Fibroblast of lung (primary cell): ENCODE measurements at regions not wholly inside any gene's neighbourhood (a gene's known extent, or its start where the extent isn't known, plus 50 kb on each side); places are given as distances from the start of the nearest gene placed in this dataset.

Experiments
- EZH2 ChIP-seq: IDR thresholded peaks from 2 replicates; pipeline ENCODE4 v1.5.1; 2012; ENCODE audit warnings: low read length, control low read depth, mild to moderate bottlenecking; ENCODE audit errors: missing control alignments
- TF ChIP-seq, protein P1 (sequence below), 2 donors: IDR thresholded peaks in 1 of 2; conservative IDR thresholded peaks in 1 of 2; 1 replicate in 1 of 2; 2 replicates in 1 of 2; pipeline ENCODE4 v1.5.1; 2011 to 2012; ENCODE audit warnings: low read length in 2 of 2, control low read depth in 1 of 2, inconsistent platforms in 1 of 2, low read depth in 1 of 2, mild to moderate bottlenecking in 1 of 2

DNA sequence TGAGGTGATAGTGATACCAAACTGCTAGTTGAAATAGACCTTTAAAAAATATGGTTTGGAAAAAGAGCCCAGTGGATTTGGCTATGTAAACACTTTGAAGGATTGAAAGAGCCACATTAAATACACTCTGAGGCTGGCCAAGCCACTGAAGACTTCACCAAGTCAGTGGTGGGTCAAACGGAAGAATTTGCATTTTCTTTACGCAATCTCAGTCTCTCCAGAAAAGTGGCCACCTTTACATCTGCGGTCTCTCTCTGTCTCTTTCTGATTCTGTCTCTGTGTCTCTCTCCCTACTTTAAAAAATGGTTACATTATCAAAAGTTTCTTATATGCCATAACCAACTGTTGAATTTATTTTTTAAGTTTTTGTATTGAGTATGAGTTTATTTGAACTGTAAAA, 651.2 kb upstream of the PITX2 start:
- TF ChIP-seq, protein P1, sequence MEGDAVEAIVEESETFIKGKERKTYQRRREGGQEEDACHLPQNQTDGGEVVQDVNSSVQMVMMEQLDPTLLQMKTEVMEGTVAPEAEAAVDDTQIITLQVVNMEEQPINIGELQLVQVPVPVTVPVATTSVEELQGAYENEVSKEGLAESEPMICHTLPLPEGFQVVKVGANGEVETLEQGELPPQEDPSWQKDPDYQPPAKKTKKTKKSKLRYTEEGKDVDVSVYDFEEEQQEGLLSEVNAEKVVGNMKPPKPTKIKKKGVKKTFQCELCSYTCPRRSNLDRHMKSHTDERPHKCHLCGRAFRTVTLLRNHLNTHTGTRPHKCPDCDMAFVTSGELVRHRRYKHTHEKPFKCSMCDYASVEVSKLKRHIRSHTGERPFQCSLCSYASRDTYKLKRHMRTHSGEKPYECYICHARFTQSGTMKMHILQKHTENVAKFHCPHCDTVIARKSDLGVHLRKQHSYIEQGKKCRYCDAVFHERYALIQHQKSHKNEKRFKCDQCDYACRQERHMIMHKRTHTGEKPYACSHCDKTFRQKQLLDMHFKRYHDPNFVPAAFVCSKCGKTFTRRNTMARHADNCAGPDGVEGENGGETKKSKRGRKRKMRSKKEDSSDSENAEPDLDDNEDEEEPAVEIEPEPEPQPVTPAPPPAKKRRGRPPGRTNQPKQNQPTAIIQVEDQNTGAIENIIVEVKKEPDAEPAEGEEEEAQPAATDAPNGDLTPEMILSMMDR (conservative IDR thresholded peaks at IDR 0.05 in 1 of 2, IDR thresholded peaks at IDR 0.05 in 1 of 2; ENCODE audit: low read depth in 1 of 2, low read length in 2 of 2): no peak
- TF ChIP-seq EZH2: no peak
